Astrocyte (in vitro differentiated cells and primary cell): ENCODE measurements at regions not wholly inside any gene's neighbourhood (a gene's known extent, or its start where the extent isn't known, plus 50 kb on each side); places are given as distances from the start of the nearest gene placed in this dataset.

ENCODE experiments used
- DNase-seq: peaks from one replicate; pipeline ENCODE4 v3.0.0-alpha.2; 2010; ENCODE audit warnings: low read depth
- FAIRE-seq: peaks from 2 replicates; lab custom pipeline; 2011; peaks lifted over from hg19 to GRCh38; lab: Jason Lieb, UNC
- H2AFZ ChIP-seq: 2 replicates; pipeline ENCODE4 v1.6.0; 2012; ENCODE audit warnings: low read depth, low read length, inconsistent platforms
- H3K27ac ChIP-seq: 2 replicates; pipeline ENCODE4 v1.5.1; 2011; ENCODE audit warnings: low read depth, low read length, inconsistent platforms
- H3K27me3 ChIP-seq: 2 replicates; pipeline ENCODE4 v1.6.0; 2011; ENCODE audit warnings: low read length, inconsistent platforms; ENCODE audit not compliant: insufficient read depth
- H3K36me3 ChIP-seq: 2 replicates; pipeline ENCODE4 v1.5.1; 2011; ENCODE audit warnings: low read length, inconsistent platforms; ENCODE audit not compliant: insufficient read depth
- H3K4me1 ChIP-seq: 2 replicates; pipeline ENCODE4 v1.5.1; 2011; ENCODE audit warnings: low read length, inconsistent platforms; ENCODE audit not compliant: insufficient read depth
- H3K4me2 ChIP-seq: 2 replicates; pipeline ENCODE4 v1.6.0; 2012; ENCODE audit warnings: low read length, inconsistent platforms
- H3K4me3 ChIP-seq: 2 replicates; pipeline ENCODE4 v1.5.1; 2011; ENCODE audit warnings: low read depth, mild to moderate bottlenecking, low read length, inconsistent platforms; ENCODE audit not compliant: insufficient read depth
- H3K79me2 ChIP-seq: 2 replicates; pipeline ENCODE4 v1.6.0; 2012; ENCODE audit warnings: mild to moderate bottlenecking, low read length, inconsistent platforms; ENCODE audit not compliant: insufficient read depth
- H3K9ac ChIP-seq: 2 replicates; pipeline ENCODE4 v1.6.0; 2012; ENCODE audit warnings: mild to moderate bottlenecking, low read length, inconsistent platforms
- H3K9me3 ChIP-seq: 2 replicates; pipeline ENCODE4 v1.5.1; 2012; ENCODE audit warnings: low read depth, mild to moderate bottlenecking, low read length, inconsistent platforms; ENCODE audit not compliant: insufficient read depth
- H4K20me1 ChIP-seq: 2 replicates; pipeline ENCODE4 v1.6.0; 2012; ENCODE audit warnings: low read length, inconsistent platforms; ENCODE audit not compliant: insufficient read depth
- H3K27ac Mint-ChIP-seq: one replicate; pipeline ENCODE4 v1.8.0; 2021; ENCODE audit warnings: mild to moderate bottlenecking, mixed read lengths; ENCODE audit not compliant: unreplicated experiment
- H3K27me3 Mint-ChIP-seq: one replicate; pipeline ENCODE4 v1.8.0; 2021; ENCODE audit warnings: low read depth, mixed read lengths; ENCODE audit not compliant: unreplicated experiment
- H3K36me3 Mint-ChIP-seq: one replicate; pipeline ENCODE4 v1.8.0; 2021; ENCODE audit warnings: low read depth, mixed read lengths; ENCODE audit not compliant: unreplicated experiment
- H3K4me1 Mint-ChIP-seq: one replicate; pipeline ENCODE4 v1.8.0; 2021; ENCODE audit warnings: low read depth, mixed read lengths; ENCODE audit not compliant: unreplicated experiment
- H3K4me3 Mint-ChIP-seq: one replicate; pipeline ENCODE4 v1.8.0; 2021; ENCODE audit warnings: mild to moderate bottlenecking, moderate library complexity, mixed read lengths; ENCODE audit not compliant: unreplicated experiment
- H3K9me3 Mint-ChIP-seq: one replicate; pipeline ENCODE4 v1.8.0; 2021; ENCODE audit warnings: mild to moderate bottlenecking, mixed read lengths; ENCODE audit not compliant: unreplicated experiment
- EZH2 ChIP-seq: IDR thresholded peaks from 2 replicates; pipeline ENCODE4 v1.6.1; 2012; ENCODE audit warnings: mild to moderate bottlenecking, low read length, inconsistent platforms; ENCODE audit not compliant: insufficient read depth
- TF ChIP-seq, protein P1 (sequence below): IDR thresholded peaks from 2 replicates; pipeline ENCODE4 v1.5.1; 2011; ENCODE audit warnings: low read depth, mild to moderate bottlenecking, inconsistent platforms, low read length, moderate library complexity; ENCODE audit not compliant: insufficient read depth

DNA sequence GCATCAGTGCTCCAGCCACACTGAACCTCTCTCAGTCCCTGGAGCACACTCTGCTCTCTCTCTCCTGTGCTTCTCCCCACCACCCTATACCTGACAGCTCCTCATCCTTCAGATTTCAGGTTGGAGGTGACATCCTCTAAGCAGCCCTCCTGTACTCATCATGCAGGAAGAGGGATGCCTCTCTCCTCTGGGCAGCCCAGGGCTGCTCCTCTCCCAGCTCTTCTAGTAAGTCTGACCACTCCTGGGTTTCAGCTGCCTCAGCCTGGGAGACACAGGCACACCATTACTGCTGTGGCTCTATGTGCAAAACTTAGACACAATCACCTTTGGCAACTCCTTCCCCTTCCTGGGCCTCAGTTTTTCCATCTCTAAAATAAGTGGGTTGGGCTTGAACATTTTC is 232.4 kb upstream of the BRINP1 start:
- Mint-ChIP-seq H3K36me3 (no peaks in the 10 kb centered on the region), H3K27me3 (peaks cover 29% of the 10 kb centered on the region), H3K4me1 (no peaks in the 10 kb centered on the region), H3K27ac (no peak overlapping the region), H3K4me3 (no peak overlapping the region), H3K9me3 (no peaks in the 10 kb centered on the region)
- no peaks in the 10 kb centered on the region for H3K36me3 ChIP-seq
- H3K9me3 ChIP-seq, result peaks cover 5% of the 10 kb centered on the region
- H3K79me2 ChIP-seq, result no peaks in the 10 kb centered on the region
- H2AFZ ChIP-seq, result no peak overlapping the region
- H3K4me3 ChIP-seq, result no peak overlapping the region
- FAIRE-seq (no peak), DNase-seq (no peak)
- no peak for TF ChIP-seq EZH2
- TF ChIP-seq, protein P1, sequence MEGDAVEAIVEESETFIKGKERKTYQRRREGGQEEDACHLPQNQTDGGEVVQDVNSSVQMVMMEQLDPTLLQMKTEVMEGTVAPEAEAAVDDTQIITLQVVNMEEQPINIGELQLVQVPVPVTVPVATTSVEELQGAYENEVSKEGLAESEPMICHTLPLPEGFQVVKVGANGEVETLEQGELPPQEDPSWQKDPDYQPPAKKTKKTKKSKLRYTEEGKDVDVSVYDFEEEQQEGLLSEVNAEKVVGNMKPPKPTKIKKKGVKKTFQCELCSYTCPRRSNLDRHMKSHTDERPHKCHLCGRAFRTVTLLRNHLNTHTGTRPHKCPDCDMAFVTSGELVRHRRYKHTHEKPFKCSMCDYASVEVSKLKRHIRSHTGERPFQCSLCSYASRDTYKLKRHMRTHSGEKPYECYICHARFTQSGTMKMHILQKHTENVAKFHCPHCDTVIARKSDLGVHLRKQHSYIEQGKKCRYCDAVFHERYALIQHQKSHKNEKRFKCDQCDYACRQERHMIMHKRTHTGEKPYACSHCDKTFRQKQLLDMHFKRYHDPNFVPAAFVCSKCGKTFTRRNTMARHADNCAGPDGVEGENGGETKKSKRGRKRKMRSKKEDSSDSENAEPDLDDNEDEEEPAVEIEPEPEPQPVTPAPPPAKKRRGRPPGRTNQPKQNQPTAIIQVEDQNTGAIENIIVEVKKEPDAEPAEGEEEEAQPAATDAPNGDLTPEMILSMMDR, result no peak
- H4K20me1 ChIP-seq, result no peaks in the 10 kb centered on the region
- H3K4me1 ChIP-seq, result no peaks in the 10 kb centered on the region
- no peak overlapping the region for H3K4me2 ChIP-seq
- H3K27ac ChIP-seq, result no peak overlapping the region
- H3K9ac ChIP-seq, result no peak overlapping the region
- no peaks in the 10 kb centered on the region for H3K27me3 ChIP-seq

DNA sequence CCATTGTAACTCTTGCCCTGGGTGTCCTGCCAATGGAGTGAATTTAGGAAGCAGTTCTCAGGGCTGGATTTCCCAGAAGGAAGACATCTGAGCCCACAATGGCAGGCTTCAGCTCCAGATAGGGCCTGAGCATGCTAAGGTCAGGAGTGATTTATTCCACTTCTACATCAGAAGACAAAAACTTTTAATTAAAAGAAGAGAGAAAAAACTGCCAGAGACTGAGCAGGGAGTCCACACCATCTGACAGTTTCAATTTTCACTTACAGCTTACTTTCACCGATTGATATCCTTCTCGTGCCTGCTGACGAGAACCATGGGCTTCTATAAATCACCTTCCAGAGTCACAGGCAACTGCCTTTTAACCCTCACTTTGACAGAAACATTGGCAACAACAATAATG is 228.3 kb upstream of the BRINP1 start:
- H3K27ac Mint-ChIP-seq, result no peak overlapping the region
- no peaks in the 10 kb centered on the region for H3K4me1 ChIP-seq
- no peak for FAIRE-seq

GRCh38 chr9:119596703-119597102 is 227.5 kb upstream of the BRINP1 start:
- TF ChIP-seq EZH2, result no peak
- TF ChIP-seq, protein P1, result no peak
- Histone ChIP-seq H3K27me3 (no peaks in the 10 kb centered on the region), H3K9ac (no peak overlapping the region)

More for the DNA sequence above, 228.3 kb upstream of the BRINP1 start:
- Histone ChIP-seq H2AFZ (no peak overlapping the region), H3K27me3 (no peaks in the 10 kb centered on the region), H3K4me2 (no peak overlapping the region), H3K27ac (no peak overlapping the region), H3K9ac (no peak overlapping the region), H3K9me3 (peaks cover 1% of the 10 kb centered on the region), H4K20me1 (no peaks in the 10 kb centered on the region), H3K79me2 (no peaks in the 10 kb centered on the region), H3K36me3 (no peaks in the 10 kb centered on the region), H3K4me3 (no peak overlapping the region)
- DNase-seq, result no peak
- peaks cover 23% of the 10 kb centered on the region for H3K27me3 Mint-ChIP-seq
- H3K4me1 Mint-ChIP-seq, result no peaks in the 10 kb centered on the region
- no peak for TF ChIP-seq EZH2
- TF ChIP-seq, protein P1, result no peak
- no peak overlapping the region for H3K4me3 Mint-ChIP-seq
- H3K36me3 Mint-ChIP-seq, result no peaks in the 10 kb centered on the region
- no peaks in the 10 kb centered on the region for H3K9me3 Mint-ChIP-seq

More at GRCh38 chr9:119596703-119597102, 227.5 kb upstream of the BRINP1 start:
- Mint-ChIP-seq H3K27ac (no peak overlapping the region), H3K36me3 (no peaks in the 10 kb centered on the region), H3K9me3 (no peaks in the 10 kb centered on the region), H3K27me3 (peaks cover 26% of the 10 kb centered on the region), H3K4me1 (no peaks in the 10 kb centered on the region), H3K4me3 (no peak overlapping the region)
- Histone ChIP-seq H4K20me1 (no peaks in the 10 kb centered on the region), H3K9me3 (no peaks in the 10 kb centered on the region), H3K79me2 (no peaks in the 10 kb centered on the region), H3K4me2 (no peak overlapping the region), H3K36me3 (no peaks in the 10 kb centered on the region), H3K4me1 (no peaks in the 10 kb centered on the region), H3K4me3 (no peak overlapping the region), H3K27ac (no peak overlapping the region), H2AFZ (no peak overlapping the region)
- DNase-seq, result no peak
- FAIRE-seq, result no peak
